K562 (cell line): ENCODE measurements at regions not wholly inside any gene's neighbourhood (a gene's known extent, or its start where the extent isn't known, plus 50 kb on each side); places are given as distances from the start of the nearest gene placed in this dataset.

ENCODE experiments used
- ATAC-seq: fragments of 200-7000 bp; cut with Tn5 transposase; 3 replicates; pipeline ENCODE4 v1.9.1; 2020; ENCODE audit warnings: moderate library complexity
- BruUV-seq: library from RNA; stranded (reverse); fragments of 400-500 nt; replicated peaks from 2 replicates; lab custom pipeline; 2021; lab: Mats Ljungman, UMichigan
- CTCF ChIA-PET: fragments of 300-600 bp; formaldehyde crosslinking; extraction: SDS; loops from one replicate; lab custom pipeline; 2021; ENCODE audit warnings: low intra/inter-chr PET ratio; lab: Yijun Ruan, JAX
- POLR2A ChIA-PET: fragments of 300-600, 350-650 bp; sonication (Branson Sonifier 250); formaldehyde crosslinking; extraction: SDS; loops from one replicate; lab custom pipeline; 2021; ENCODE audit warnings: antibody characterized with exemption, inconsistent platforms; lab: Yijun Ruan, JAX
- DNase-seq, 4 experiments: peaks; one replicate each; pipeline versions ENCODE4 v3.0.0 to v3.0.0-alpha.2; 2011 to 2018; ENCODE audit warnings: low spot score in 3 of 4, mixed read lengths in 3 of 4; ENCODE audit errors: extremely low read depth in 1 of 4
- FAIRE-seq: peaks from 2 replicates; lab custom pipeline; 2011; peaks lifted over from hg19 to GRCh38; lab: Jason Lieb, UNC
- H2AFZ ChIP-seq: 2 replicates; pipeline ENCODE4 v1.6.0; 2011; ENCODE audit warnings: low read depth, low read length, control low read depth, inconsistent platforms
- H3K27ac ChIP-seq: fragments of 200-600 bp; 3 replicates; pipeline ENCODE4 v1.8.0; 2011; ENCODE audit warnings: low read depth, mild to moderate bottlenecking, control low read depth, inconsistent platforms, low read length, moderate library complexity, mixed read lengths; ENCODE audit errors: extremely low read depth
- H3K27me3 ChIP-seq, 2 experiments: fragments of 300-600 bp in 1 of 2; 2 replicates in 1 of 2; 3 replicates in 1 of 2; pipeline versions ENCODE4 v1.6.0 to v1.8.0; 2011; ENCODE audit warnings: inconsistent platforms in 2 of 2, low read length in 2 of 2, mild to moderate bottlenecking in 1 of 2, mixed read lengths in 1 of 2, moderate library complexity in 1 of 2; ENCODE audit not compliant: control insufficient read depth in 2 of 2, insufficient read depth in 2 of 2
- H3K36me3 ChIP-seq: fragments of 300-600 bp; 3 replicates; pipeline ENCODE4 v1.8.0; 2011; ENCODE audit warnings: mild to moderate bottlenecking, low read length, inconsistent platforms; ENCODE audit not compliant: control insufficient read depth, insufficient read depth
- H3K4me1 ChIP-seq, 2 experiments: fragments of 200-600 bp in 1 of 2; replicated peaks in 1 of 2; 2 replicates in 1 of 2; 3 replicates in 1 of 2; pipeline versions ENCODE4 v1.5.1 to v1.8.0; 2011; ENCODE audit warnings: inconsistent platforms in 2 of 2, low read length in 2 of 2, mild to moderate bottlenecking in 1 of 2, mixed read lengths in 1 of 2, moderate library complexity in 1 of 2; ENCODE audit not compliant: control insufficient read depth in 2 of 2, insufficient read depth in 2 of 2
- H3K4me2 ChIP-seq: 2 replicates; pipeline ENCODE4 v1.6.1; 2011; ENCODE audit warnings: low read length, control low read depth, inconsistent platforms, mixed read lengths; ENCODE audit not compliant: insufficient read depth
- H3K4me3 ChIP-seq: fragments of 200-600 bp; sonication (generic), shearing (Covaris generic); 2 replicates; pipeline ENCODE4 v1.5.1; 2016; ENCODE audit warnings: control low read depth, inconsistent platforms
- H3K79me2 ChIP-seq: fragments of 200-600 bp; 3 replicates; pipeline ENCODE4 v1.8.0; 2011; ENCODE audit warnings: low read length, inconsistent platforms; ENCODE audit not compliant: control insufficient read depth, insufficient read depth
- H3K9ac ChIP-seq, 2 experiments: 2 replicates each; pipeline versions ENCODE4 v1.6.0 to v1.6.1; 2011; ENCODE audit warnings: low read depth in 2 of 2, low read length in 2 of 2, control low read depth in 1 of 2, inconsistent platforms in 1 of 2, mild to moderate bottlenecking in 1 of 2, mixed read lengths in 1 of 2; ENCODE audit not compliant: insufficient read depth in 1 of 2
- H3K9me1 ChIP-seq: one replicate; pipeline ENCODE4 v1.6.0; 2011; ENCODE audit warnings: inconsistent platforms, mild to moderate bottlenecking, low read length, moderate library complexity; ENCODE audit not compliant: control insufficient read depth, insufficient read depth
- H3K9me3 ChIP-seq: replicated peaks from 2 replicates; pipeline ENCODE4 v1.5.1; 2011; ENCODE audit warnings: low read depth, low read length, inconsistent platforms; ENCODE audit not compliant: control insufficient read depth, insufficient read depth
- H4K20me1 ChIP-seq: replicated peaks from 2 replicates; pipeline ENCODE4 v1.6.1; 2011; ENCODE audit warnings: low read length, inconsistent platforms, mixed read lengths; ENCODE audit not compliant: control insufficient read depth, insufficient read depth
- CTCF ChIP-seq, 3 experiments: IDR thresholded peaks in 2 of 3; conservative IDR thresholded peaks in 1 of 3; 2 replicates each; pipeline ENCODE4 v1.5.1; 2011 to 2012; ENCODE audit warnings: low read length in 3 of 3, mild to moderate bottlenecking in 3 of 3, control low read depth in 2 of 3, improper control_type of control experiment in 1 of 3, inconsistent platforms in 1 of 3, low read depth in 1 of 3, mixed read lengths in 1 of 3, moderate library complexity in 1 of 3; ENCODE audit not compliant: insufficient read depth in 2 of 3
- ILK ChIP-seq: fragments of 450-650 bp; IDR thresholded peaks from 2 replicates; pipeline ENCODE4 v1.6.1; 2016; ENCODE audit warnings: missing genetic modification characterization, low read depth, mild to moderate bottlenecking, missing compliant biosample characterization, moderate library complexity, borderline replicate concordance
- ZNF551 ChIP-seq: fragments of 250-450 bp; sonication (Bioruptor Pico); IDR thresholded peaks from 2 replicates; pipeline ENCODE4 v1.5.0; 2021; ENCODE audit warnings: mild to moderate bottlenecking, moderate library complexity
- ZNF57 ChIP-seq: fragments of 450-650 bp; formaldehyde crosslinking; IDR thresholded peaks from 2 replicates; pipeline ENCODE4 v1.4.0; 2020; ENCODE audit warnings: mild to moderate bottlenecking, moderate library complexity
- WGBS: fragments of 100-300 bp; shearing (Covaris generic); methylation state at CpG from one replicate; pipeline ENCODE4 v1.1.6; 2016; ENCODE audit warnings: low coverage, mixed read lengths; ENCODE audit not compliant: insufficient coverage; ENCODE audit errors: missing lambda C conversion rate; 5-methylcytosine and 5-hydroxymethylcytosine counted together
- in situ Hi-C: fragments of 300-500 bp; cut with MboI; formaldehyde crosslinking; loops from 4 replicates; pipeline ENCODE4 v1.15.0; 2018; ENCODE audit warnings: inconsistent platforms, mixed read lengths
- intact Hi-C: fragments of 100-400 bp; cut with micrococcal nuclease; formaldehyde crosslinking; loops from 2 replicates; pipeline ENCODE4 v1.14.2; 2022

GRCh38 chr7:32390210-32390609 lies 100.0 kb downstream of the LSM5 start:
- FAIRE-seq (peak; percentile 35), ATAC-seq (no peak)
- no peaks in the 10 kb centered on the region for H3K9me1 ChIP-seq
- CTCF ChIA-PET = no interaction called here
- no peak overlapping the region for H3K27ac ChIP-seq
- WGBS = 2% methylated on average over 2 of the region's 2 CpGs
- TF ChIP-seq CTCF (IDR thresholded peaks at IDR 0.05 in 2 of 3, conservative IDR thresholded peaks at IDR 0.05 in 1 of 3; ENCODE audit: insufficient read depth in 2 of 3, low read depth in 1 of 3, low read length in 3 of 3) (peak in 2 of 3 experiments; percentile 20 to 31; a peak in 2 of 6 replicates), ZNF551 (CRISPR knock-in tag) (no peak)
- TF ChIP-seq, all 486 proteins: peak for 1
- no peak overlapping the region for H2AFZ ChIP-seq
- no TSS peak for BruUV-seq
- H3K79me2 ChIP-seq = no peaks in the 10 kb centered on the region
- H3K9ac ChIP-seq = no peak overlapping the region
- no peaks in the 10 kb centered on the region for H4K20me1 ChIP-seq
- no peak overlapping the region for H3K4me2 ChIP-seq
- H3K9me3 ChIP-seq = no peaks in the 10 kb centered on the region
- H3K36me3 ChIP-seq = no peaks in the 10 kb centered on the region
- peak in 1 of 4 experiments; percentile 6 for DNase-seq
- POLR2A ChIA-PET = no interaction called here
- in situ Hi-C loops = no loop called here
- H3K4me1 ChIP-seq = no peaks in the 10 kb centered on the region
- H3K27me3 ChIP-seq = no peaks in the 10 kb centered on the region
- H3K4me3 ChIP-seq = no peak overlapping the region
- intact Hi-C loops = loop anchor here (5.0 kb wide), 1 partner anchor 87 kb away; no protein-coding TSS in a partner anchor

GRCh38 chr7:32385316-32385956 lies 104.7 kb downstream of the LSM5 start:
- CTCF ChIA-PET = no interaction called here

More at GRCh38 chr7:32385316-32385956, 104.7 kb downstream of the LSM5 start:
- H3K9me1 ChIP-seq = no peaks in the 10 kb centered on the region
- TF ChIP-seq ZNF57 (CRISPR knock-in tag) (no peak), ILK (tag) (no peak)
- in situ Hi-C loops (no loop called here), intact Hi-C loops (no loop called here)
- H3K27me3 ChIP-seq = no peaks in the 10 kb centered on the region; a peak in 1 of 5 replicates
- BruUV-seq = no TSS peak
- FAIRE-seq = no peak
- no peaks in the 10 kb centered on the region for H3K9me3 ChIP-seq
- no peak for ATAC-seq
- H4K20me1 ChIP-seq = no peaks in the 10 kb centered on the region
- no peak overlapping the region for H2AFZ ChIP-seq
- no peak for DNase-seq
- H3K4me3 ChIP-seq = no peak overlapping the region
- no peak overlapping the region for H3K27ac ChIP-seq
- H3K4me1 ChIP-seq = no peaks in the 10 kb centered on the region
- 0% methylated on average over 2 of the region's 2 CpGs for WGBS
- POLR2A ChIA-PET = no interaction called here
- no peak overlapping the region for H3K9ac ChIP-seq
- no peak overlapping the region for H3K4me2 ChIP-seq
- no peaks in the 10 kb centered on the region for H3K79me2 ChIP-seq
- no peaks in the 10 kb centered on the region for H3K36me3 ChIP-seq
